Lung (tissue), 11 donors: ENCODE measurements at regions not wholly inside any gene's neighbourhood (a gene's known extent, or its start where the extent isn't known, plus 50 kb on each side); places are given as distances from the start of the nearest gene placed in this dataset.

Experiments used
- ATAC-seq: fragments of 200-7000 bp; cut with Tn5 transposase; one replicate; pipeline ENCODE4 v1.9.1; 2020; ENCODE audit warnings: moderate number of reproducible peaks; ENCODE audit not compliant: insufficient read depth, low FRiP score
- DNase-seq, 3 donors: peaks; one replicate each; pipeline ENCODE4 v3.0.0-alpha.2; 2013 to 2017
- H3K27ac ChIP-seq, 2 donors: one replicate each; pipeline ENCODE4 v1.5.1; 2013; ENCODE audit warnings: mild to moderate bottlenecking in 2 of 2, moderate library complexity in 2 of 2, control low read depth in 1 of 2, inconsistent platforms in 1 of 2, low read depth in 1 of 2, low read length in 1 of 2
- H3K27me3 ChIP-seq, 3 donors: one replicate each; pipeline ENCODE4 v1.5.1; 2013; ENCODE audit warnings: low read length in 2 of 3; ENCODE audit not compliant: control insufficient read depth in 3 of 3, insufficient read depth in 3 of 3
- H3K36me3 ChIP-seq, 4 donors: one replicate each; pipeline ENCODE4 v1.5.1; 2013; ENCODE audit warnings: low read length in 4 of 4, mild to moderate bottlenecking in 1 of 4, moderate library complexity in 1 of 4; ENCODE audit not compliant: control insufficient read depth in 4 of 4, insufficient read depth in 4 of 4
- H3K4me1 ChIP-seq, 5 donors: one replicate each; pipeline ENCODE4 v1.5.1; 2013; ENCODE audit warnings: low read length in 5 of 5, mild to moderate bottlenecking in 2 of 5, moderate library complexity in 1 of 5; ENCODE audit not compliant: control insufficient read depth in 5 of 5, insufficient read depth in 5 of 5
- H3K4me3 ChIP-seq: one replicate; pipeline ENCODE4 v1.5.1; 2013; ENCODE audit warnings: mild to moderate bottlenecking, control low read depth, moderate library complexity
- H3K9ac ChIP-seq, 2 donors: one replicate each; pipeline ENCODE4 v1.5.1; 2013; ENCODE audit warnings: low read length in 2 of 2, control low read depth in 1 of 2; ENCODE audit not compliant: insufficient read depth in 1 of 2
- H3K9me3 ChIP-seq, 4 donors: one replicate each; pipeline ENCODE4 v1.5.1; 2013; ENCODE audit warnings: low read length in 3 of 4, mild to moderate bottlenecking in 1 of 4, moderate library complexity in 1 of 4; ENCODE audit not compliant: control insufficient read depth in 4 of 4, insufficient read depth in 3 of 4
- CTCF ChIP-seq: IDR thresholded peaks from 2 replicates; pipeline ENCODE4 v1.5.1; 2012; ENCODE audit warnings: mild to moderate bottlenecking; ENCODE audit errors: control extremely low read depth, extremely low read depth
- WGBS, 2 donors: extraction: QIAGEN DNeasy Blood & Tissue Kit; methylation state at CpG; one replicate each; pipeline ENCODE4 v1.1.7; 2013; 5-methylcytosine and 5-hydroxymethylcytosine counted together
- donor health status: control.
- donor health status: control.
- donor health status: Bipolar disorder and iron deficiency.
- donor health status: healthy.
- donor health status: DM: yes; HTN: yes; CAD: no.

- Histone ChIP-seq H3K9ac (no peak overlapping the region), H3K4me3 (no peak overlapping the region), H3K27ac (no peak overlapping the region), H3K27me3 (no peaks in the 10 kb centered on the region), H3K9me3 (peaks cover 0 to 11% (median 2%) of the 10 kb centered on the region in 4 donors), H3K4me1 (no peaks in the 10 kb centered on the region), H3K36me3 (no peaks in the 10 kb centered on the region)
- no peak for ATAC-seq
- no peak for TF ChIP-seq CTCF
- WGBS, 2 donors = 52 to 57% methylated on average over 1 of the region's 1 CpG
- no peak for DNase-seq
These were observed 269.1 kb downstream of the PCDH20 start for GRCh38 chr13:61146571-61146970.

GRCh38 chr13:61146158-61146557 is 269.5 kb downstream of the PCDH20 start:
- Histone ChIP-seq H3K9me3 (peaks cover 0 to 11% (median 2%) of the 10 kb centered on the region in 4 donors), H3K36me3 (no peaks in the 10 kb centered on the region), H3K4me1 (no peaks in the 10 kb centered on the region), H3K27ac (no peak overlapping the region), H3K4me3 (no peak overlapping the region), H3K27me3 (no peaks in the 10 kb centered on the region), H3K9ac (no peak overlapping the region)
- WGBS, 2 donors = 89 to 90% methylated on average over 4 of the region's 4 CpGs
- TF ChIP-seq CTCF = no peak
- ATAC-seq (no peak), DNase-seq (no peak)

- Histone ChIP-seq H3K9me3 (peaks cover 0 to 11% (median 2%) of the 10 kb centered on the region in 4 donors), H3K36me3 (no peaks in the 10 kb centered on the region), H3K4me1 (no peaks in the 10 kb centered on the region), H3K27ac (no peak overlapping the region), H3K9ac (no peak overlapping the region), H3K4me3 (no peak overlapping the region), H3K27me3 (no peaks in the 10 kb centered on the region)
- WGBS, 2 donors = 91 to 94% methylated on average over 2 of the region's 2 CpGs
- ATAC-seq (no peak), DNase-seq (no peak)
- TF ChIP-seq CTCF = no peak
These were observed 270.6 kb downstream of the PCDH20 start for GRCh38 chr13:61144834-61145593.

- no peak for TF ChIP-seq CTCF
- no peaks in the 10 kb centered on the region for H3K4me1 ChIP-seq
- H3K27me3 ChIP-seq = no peaks in the 10 kb centered on the region
- peaks cover 0 to 11% (median 2%) of the 10 kb centered on the region in 4 donors for H3K9me3 ChIP-seq
- no peaks in the 10 kb centered on the region for H3K36me3 ChIP-seq
- H3K9ac ChIP-seq = no peak overlapping the region
- no peak for ATAC-seq
- H3K27ac ChIP-seq = no peak overlapping the region
- H3K4me3 ChIP-seq = no peak overlapping the region
- 77% methylated on average over 1 of the region's 1 CpG for WGBS, 2 donors
- no peak for DNase-seq
These were observed 271.3 kb downstream of the PCDH20 start for GRCh38 chr13:61144301-61144700.
